Activated CD8-positive, alpha-beta T cell treated with anti-CD3 and anti-CD28 coated beads, Interleukin-2, amount 10 ng/mL, durations not matched to agents 7 days and 5 days (primary cell): ENCODE measurements at regions not wholly inside any gene's neighbourhood (a gene's known extent, or its start where the extent isn't known, plus 50 kb on each side); places are given as distances from the start of the nearest gene placed in this dataset.
"Not testable (repeated sequence)": the region's sequence is repeated elsewhere in the genome, so short reads cannot be mapped to it uniquely, and the experiment has no call there.

Experiments used
- ATAC-seq: fragments of 150-1000 bp; cut with Tn5 transposase; one replicate; pipeline ENCODE4 v1.10.0; 2021; ENCODE audit warnings: moderate library complexity
- CTCF ChIA-PET: fragments of 350-600 bp; sonication (Branson Sonifier 250); formaldehyde crosslinking; loops from one replicate; lab custom pipeline; 2021; ENCODE audit warnings: antibody characterized with exemption; lab: Charles Lee
- POLR2A ChIA-PET: fragments of 350-600 bp; sonication (Branson Sonifier 250); formaldehyde crosslinking; loops from one replicate; lab custom pipeline; 2021; ENCODE audit warnings: antibody characterized with exemption; lab: Charles Lee
- DNase-seq: peaks from one replicate; pipeline ENCODE4 v3.0.0-alpha.2; 2020
- H3K27ac Mint-ChIP-seq: one replicate; pipeline ENCODE4 v1.8.0; 2021; ENCODE audit warnings: mild to moderate bottlenecking, mixed read lengths
- H3K27me3 Mint-ChIP-seq: one replicate; pipeline ENCODE4 v1.8.0; 2021; ENCODE audit warnings: low read depth, mixed read lengths
- H3K36me3 Mint-ChIP-seq: one replicate; pipeline ENCODE4 v1.8.0; 2021; ENCODE audit warnings: low read depth, mixed read lengths
- H3K4me1 Mint-ChIP-seq: one replicate; pipeline ENCODE4 v1.8.0; 2021; ENCODE audit warnings: low read depth, mixed read lengths
- H3K4me3 Mint-ChIP-seq: one replicate; pipeline ENCODE4 v1.8.0; 2021; ENCODE audit warnings: mild to moderate bottlenecking, mixed read lengths
- H3K9me3 Mint-ChIP-seq: one replicate; pipeline ENCODE4 v1.8.0; 2022; ENCODE audit warnings: mixed read lengths; ENCODE audit not compliant: insufficient read depth

DNA sequence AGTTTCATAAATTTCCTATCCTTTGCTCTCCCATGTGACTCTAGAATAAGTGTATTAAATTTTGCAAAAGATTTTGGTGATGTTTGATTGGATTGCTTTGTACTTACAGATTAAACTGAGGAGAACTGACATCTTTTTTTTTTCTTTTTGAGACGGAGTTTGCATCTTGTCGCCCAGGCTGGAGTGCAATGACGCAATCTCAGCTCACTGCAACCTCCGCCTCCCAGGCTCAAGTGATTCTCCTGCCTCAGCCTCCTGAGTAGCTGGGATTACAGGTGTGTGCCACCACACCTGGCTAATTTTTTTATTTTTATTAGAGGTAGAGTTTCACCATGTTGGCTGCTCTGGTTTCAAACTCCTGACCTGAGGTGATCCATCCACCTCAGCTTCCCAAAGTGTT is 121.4 kb upstream of the LARP1 start:
- CTCF ChIA-PET, ATAC-seq: not testable (repeated sequence)

GRCh38 chr5:154631141-154631540 is 124.0 kb upstream of the LARP1 start:
- H3K36me3 Mint-ChIP-seq = no peaks in the 10 kb centered on the region
- H3K9me3 Mint-ChIP-seq = no peaks in the 10 kb centered on the region
- CTCF ChIA-PET = interaction anchor here (1.0 kb wide), 1 partner anchor 16 kb away, joined by 3 read pairs; no protein-coding TSS in a partner anchor
- POLR2A ChIA-PET = no interaction called here
- ATAC-seq (no peak), DNase-seq (no peak)
- peaks cover 2% of the 10 kb centered on the region for H3K27me3 Mint-ChIP-seq
- H3K4me1 Mint-ChIP-seq = no peaks in the 10 kb centered on the region
- no peak overlapping the region for H3K27ac Mint-ChIP-seq
- H3K4me3 Mint-ChIP-seq = no peak overlapping the region

More for the DNA sequence above, 121.4 kb upstream of the LARP1 start:
- POLR2A ChIA-PET = interaction anchor here (0.6 kb wide), 1 partner anchor 13 kb away, joined by 3 read pairs; no protein-coding TSS in a partner anchor
- H3K36me3 Mint-ChIP-seq, H3K4me3 Mint-ChIP-seq, H3K9me3 Mint-ChIP-seq, H3K4me1 Mint-ChIP-seq, H3K27ac Mint-ChIP-seq, DNase-seq, H3K27me3 Mint-ChIP-seq: not testable (repeated sequence)

- ChIA-PET CTCF (interaction anchor here (1.0 to 1.3 kb wide), 2 partner anchors 16 to 162 kb away, joined by 3 read pairs; no protein-coding TSS in a partner anchor), POLR2A (no interaction called here)
- no peaks in the 10 kb centered on the region for H3K4me1 Mint-ChIP-seq
- no peaks in the 10 kb centered on the region for H3K9me3 Mint-ChIP-seq
- peaks cover 4% of the 10 kb centered on the region for H3K27me3 Mint-ChIP-seq
- no peak overlapping the region for H3K27ac Mint-ChIP-seq
- no peaks in the 10 kb centered on the region for H3K36me3 Mint-ChIP-seq
- no peak for ATAC-seq
- DNase-seq = no peak
- no peak overlapping the region for H3K4me3 Mint-ChIP-seq
Measured at GRCh38 chr5:154630410-154630809, 124.8 kb upstream of the LARP1 start.

DNA sequence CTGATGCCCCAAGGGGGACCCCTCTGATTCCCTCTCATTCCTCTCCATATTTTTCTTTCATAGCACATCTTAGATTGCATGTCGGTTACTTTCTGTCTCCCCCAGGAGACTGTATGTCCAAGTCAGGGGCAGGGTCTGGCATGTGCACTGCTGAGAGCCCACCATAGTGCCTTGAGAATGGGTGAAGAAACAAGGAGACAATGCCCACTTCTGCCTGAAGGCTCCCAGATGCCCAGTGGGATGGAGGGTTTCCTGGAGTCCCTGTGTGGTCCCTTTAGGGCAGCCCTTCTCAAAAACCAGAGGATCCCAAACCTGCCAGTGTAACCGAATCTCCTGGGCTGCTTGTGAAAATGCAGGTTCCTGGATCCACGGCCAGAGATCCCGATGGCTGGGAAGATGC is 126.5 kb upstream of the LARP1 start:
- Mint-ChIP-seq H3K27ac (no peak overlapping the region), H3K36me3 (no peaks in the 10 kb centered on the region), H3K9me3 (no peaks in the 10 kb centered on the region), H3K4me1 (no peaks in the 10 kb centered on the region), H3K27me3 (peaks cover 4% of the 10 kb centered on the region), H3K4me3 (no peak overlapping the region)
- ATAC-seq = no peak
- ChIA-PET POLR2A (no interaction called here), CTCF (no interaction called here)
- DNase-seq = no peak

- no peak overlapping the region for H3K27ac Mint-ChIP-seq
- no peak for DNase-seq
- no peak for ATAC-seq
- ChIA-PET POLR2A (no interaction called here), CTCF (no interaction called here)
- no peaks in the 10 kb centered on the region for H3K4me1 Mint-ChIP-seq
- H3K9me3 Mint-ChIP-seq = no peaks in the 10 kb centered on the region
- H3K4me3 Mint-ChIP-seq = no peak overlapping the region
- H3K36me3 Mint-ChIP-seq = no peaks in the 10 kb centered on the region
- H3K27me3 Mint-ChIP-seq = peaks cover 2% of the 10 kb centered on the region
Measured at GRCh38 chr5:154627698-154628678, 127.2 kb upstream of the LARP1 start.

GRCh38 chr5:154626876-154627557 is 128.2 kb upstream of the LARP1 start:
- Mint-ChIP-seq H3K4me3 (no peak overlapping the region), H3K36me3 (no peaks in the 10 kb centered on the region), H3K27me3 (peaks cover 2% of the 10 kb centered on the region), H3K4me1 (no peaks in the 10 kb centered on the region), H3K27ac (no peak overlapping the region), H3K9me3 (no peaks in the 10 kb centered on the region)
- ATAC-seq (no peak), DNase-seq (no peak)
- ChIA-PET POLR2A (no interaction called here), CTCF (interaction anchor here (1.6 kb wide), 1 partner anchor 13 kb away, joined by 5 read pairs; no protein-coding TSS in a partner anchor)

- Mint-ChIP-seq H3K36me3 (no peaks in the 10 kb centered on the region), H3K27ac (no peak overlapping the region), H3K9me3 (no peaks in the 10 kb centered on the region), H3K4me1 (no peaks in the 10 kb centered on the region), H3K27me3 (peaks cover 2% of the 10 kb centered on the region), H3K4me3 (no peak overlapping the region)
- DNase-seq (no peak), ATAC-seq (no peak)
- POLR2A ChIA-PET = no interaction called here
- CTCF ChIA-PET = no interaction called here
Measured at GRCh38 chr5:154625031-154625430, 130.1 kb upstream of the LARP1 start.

- ATAC-seq (no peak), DNase-seq (no peak)
- Mint-ChIP-seq H3K4me1 (no peaks in the 10 kb centered on the region), H3K27me3 (peaks cover 2% of the 10 kb centered on the region), H3K36me3 (no peaks in the 10 kb centered on the region), H3K9me3 (no peaks in the 10 kb centered on the region), H3K27ac (no peak overlapping the region), H3K4me3 (no peak overlapping the region)
- ChIA-PET CTCF (no interaction called here), POLR2A (no interaction called here)
Measured at GRCh38 chr5:154624341-154624740, 130.8 kb upstream of the LARP1 start.

- ChIA-PET CTCF (no interaction called here), POLR2A (no interaction called here)
- H3K9me3 Mint-ChIP-seq = no peaks in the 10 kb centered on the region
- DNase-seq (no peak), ATAC-seq (no peak)
- H3K27ac Mint-ChIP-seq = no peak overlapping the region
- H3K27me3 Mint-ChIP-seq = peaks cover 7% of the 10 kb centered on the region
- H3K36me3 Mint-ChIP-seq = no peaks in the 10 kb centered on the region
- no peak overlapping the region for H3K4me3 Mint-ChIP-seq
- no peaks in the 10 kb centered on the region for H3K4me1 Mint-ChIP-seq
Measured at GRCh38 chr5:154620411-154620810, 134.8 kb upstream of the LARP1 start.

GRCh38 chr5:154618696-154619095 is 136.5 kb upstream of the LARP1 start:
- no peaks in the 10 kb centered on the region for H3K36me3 Mint-ChIP-seq
- no peaks in the 10 kb centered on the region for H3K4me1 Mint-ChIP-seq
- H3K27me3 Mint-ChIP-seq = peaks cover 11% of the 10 kb centered on the region
- no peak overlapping the region for H3K27ac Mint-ChIP-seq
- ATAC-seq = no peak
- no peaks in the 10 kb centered on the region for H3K9me3 Mint-ChIP-seq
- DNase-seq = no peak
- no peak overlapping the region for H3K4me3 Mint-ChIP-seq
- CTCF ChIA-PET = no interaction called here
- POLR2A ChIA-PET = no interaction called here

DNA sequence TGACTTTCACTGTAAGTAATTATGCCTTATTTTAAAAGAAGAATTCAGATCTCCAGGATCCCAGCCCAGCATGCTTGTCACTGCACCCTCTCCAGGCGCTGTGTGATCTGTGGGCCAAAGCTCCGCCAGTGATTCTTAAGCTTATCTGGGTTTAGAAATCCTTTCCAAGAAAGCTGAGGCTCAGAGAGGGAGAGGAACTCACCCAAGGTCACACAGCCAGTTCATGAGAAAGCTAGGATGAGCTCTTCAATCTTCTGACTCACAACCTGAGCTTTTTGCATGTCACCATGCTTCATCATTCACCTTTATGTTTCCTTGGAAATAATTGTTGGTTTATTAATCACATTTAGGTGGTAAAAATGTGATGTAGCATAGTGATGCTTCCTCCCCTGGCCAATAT is 136.6 kb upstream of the HAND1 start:
- no peak for ATAC-seq
- peaks cover 36% of the 10 kb centered on the region for H3K27me3 Mint-ChIP-seq
- no peak overlapping the region for H3K4me3 Mint-ChIP-seq
- no peaks in the 10 kb centered on the region for H3K9me3 Mint-ChIP-seq
- ChIA-PET POLR2A (no interaction called here), CTCF (interaction anchor here (0.6 to 1.0 kb wide), 2 partner anchors 16 to 543 kb away, joined by 3 to 4 read pairs; no protein-coding TSS in a partner anchor)
- no peak for DNase-seq
- H3K27ac Mint-ChIP-seq = no peak overlapping the region
- no peaks in the 10 kb centered on the region for H3K36me3 Mint-ChIP-seq
- H3K4me1 Mint-ChIP-seq = peaks cover 12% of the 10 kb centered on the region

DNA sequence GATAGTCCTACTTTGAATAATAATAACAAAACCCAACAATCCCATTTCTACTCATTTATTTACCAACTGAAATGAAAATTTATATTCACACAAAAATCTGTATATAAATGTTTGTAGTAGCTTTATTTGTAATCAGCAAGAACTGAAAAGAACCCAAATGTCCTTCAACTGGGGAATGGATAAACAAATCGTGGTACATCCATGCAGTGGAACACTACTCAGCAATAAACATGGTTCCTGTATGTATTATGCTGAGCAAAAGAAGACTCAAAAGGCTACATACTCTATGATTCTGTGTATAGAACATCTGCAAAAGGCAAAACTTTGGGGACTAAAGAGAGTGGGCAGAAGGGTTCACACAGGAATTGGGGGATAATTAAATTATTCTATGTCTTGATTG is 136.1 kb upstream of the HAND1 start:
- POLR2A ChIA-PET = no interaction called here
- CTCF ChIA-PET = interaction anchor here (0.6 to 1.0 kb wide), 2 partner anchors 17 to 542 kb away, joined by 3 to 4 read pairs; no protein-coding TSS in a partner anchor
- H3K4me3 Mint-ChIP-seq = no peak overlapping the region
- DNase-seq (no peak), ATAC-seq (no peak)
- peaks cover 12% of the 10 kb centered on the region for H3K4me1 Mint-ChIP-seq
- no peaks in the 10 kb centered on the region for H3K36me3 Mint-ChIP-seq
- no peak overlapping the region for H3K27ac Mint-ChIP-seq
- no peaks in the 10 kb centered on the region for H3K9me3 Mint-ChIP-seq
- peaks cover 41% of the 10 kb centered on the region for H3K27me3 Mint-ChIP-seq
